ENCODE measurements at regions not wholly inside any gene's neighbourhood (a gene's known extent, or its start where the extent isn't known, plus 50 kb on each side); places are given as distances from the start of the nearest gene placed in this dataset.

GRCh38 chr4:59307609-59308008 lies 1892.5 kb upstream of the ADGRL3 start:
- no peak overlapping the region for H3K4me3 Mint-ChIP-seq
- DNase-seq (ENCODE audit: low spot score in 2 of 2, unreplicated experiment in 2 of 2): no peak
- TF ChIP-seq, protein P1, sequence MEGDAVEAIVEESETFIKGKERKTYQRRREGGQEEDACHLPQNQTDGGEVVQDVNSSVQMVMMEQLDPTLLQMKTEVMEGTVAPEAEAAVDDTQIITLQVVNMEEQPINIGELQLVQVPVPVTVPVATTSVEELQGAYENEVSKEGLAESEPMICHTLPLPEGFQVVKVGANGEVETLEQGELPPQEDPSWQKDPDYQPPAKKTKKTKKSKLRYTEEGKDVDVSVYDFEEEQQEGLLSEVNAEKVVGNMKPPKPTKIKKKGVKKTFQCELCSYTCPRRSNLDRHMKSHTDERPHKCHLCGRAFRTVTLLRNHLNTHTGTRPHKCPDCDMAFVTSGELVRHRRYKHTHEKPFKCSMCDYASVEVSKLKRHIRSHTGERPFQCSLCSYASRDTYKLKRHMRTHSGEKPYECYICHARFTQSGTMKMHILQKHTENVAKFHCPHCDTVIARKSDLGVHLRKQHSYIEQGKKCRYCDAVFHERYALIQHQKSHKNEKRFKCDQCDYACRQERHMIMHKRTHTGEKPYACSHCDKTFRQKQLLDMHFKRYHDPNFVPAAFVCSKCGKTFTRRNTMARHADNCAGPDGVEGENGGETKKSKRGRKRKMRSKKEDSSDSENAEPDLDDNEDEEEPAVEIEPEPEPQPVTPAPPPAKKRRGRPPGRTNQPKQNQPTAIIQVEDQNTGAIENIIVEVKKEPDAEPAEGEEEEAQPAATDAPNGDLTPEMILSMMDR (IDR thresholded peaks at IDR 0.05; ENCODE audit: unreplicated experiment): no peak
- H3K27ac Mint-ChIP-seq: no peak overlapping the region
- no peaks in the 10 kb centered on the region for H3K27me3 Mint-ChIP-seq (ENCODE audit: low read depth)
- peaks cover 15% of the 10 kb centered on the region for H3K9me3 Mint-ChIP-seq
- H3K36me3 Mint-ChIP-seq: no peaks in the 10 kb centered on the region
- no peaks in the 10 kb centered on the region for H3K4me1 Mint-ChIP-seq

DNA sequence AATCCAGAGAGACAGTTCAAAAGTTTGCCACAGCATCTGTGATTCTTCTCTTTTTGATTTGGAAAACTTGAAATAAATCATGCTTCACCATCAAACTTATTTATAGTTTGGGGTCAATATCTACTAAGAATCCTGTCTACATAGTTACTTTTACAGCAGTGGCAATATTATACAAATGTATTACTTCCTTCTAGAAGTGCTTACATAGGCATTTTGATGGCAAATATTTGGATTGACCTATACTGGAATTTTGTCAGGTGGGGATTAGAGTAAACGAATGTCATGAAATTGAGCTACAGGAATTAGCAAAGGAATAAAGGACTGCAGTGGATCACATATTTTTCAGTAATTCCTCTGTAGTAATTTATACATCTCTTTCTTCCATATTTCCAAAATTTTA lies 1885.5 kb upstream of the ADGRL3 start:
- TF ChIP-seq, protein P1 (IDR thresholded peaks at IDR 0.05; ENCODE audit: unreplicated experiment): no peak
- Mint-ChIP-seq H3K4me1 (no peaks in the 10 kb centered on the region), H3K4me3 (no peak overlapping the region), H3K27me3 (ENCODE audit: low read depth) (no peaks in the 10 kb centered on the region), H3K36me3 (no peaks in the 10 kb centered on the region), H3K27ac (no peak overlapping the region), H3K9me3 (no peaks in the 10 kb centered on the region)
- DNase-seq (ENCODE audit: low spot score in 2 of 2, unreplicated experiment in 2 of 2): no peak

DNA sequence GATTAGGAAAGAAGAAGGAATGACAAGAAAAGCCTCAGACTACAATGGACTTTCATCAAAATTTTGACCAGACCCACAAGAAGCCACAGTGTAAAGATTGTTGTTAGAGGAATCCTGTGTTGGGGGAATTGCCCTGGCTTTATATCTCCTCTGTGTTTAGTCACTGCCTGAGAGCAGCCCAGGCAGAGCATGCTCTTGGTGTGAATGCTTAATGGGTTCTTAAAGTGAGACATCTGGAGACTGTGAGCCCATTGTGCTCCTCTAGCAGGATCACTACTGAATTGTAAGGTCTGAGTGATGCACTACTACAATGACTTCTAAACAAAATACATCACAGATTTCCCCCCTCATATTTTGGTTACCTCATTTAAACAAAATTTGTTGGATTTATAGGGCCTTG lies 1860.5 kb upstream of the ADGRL3 start:
- TF ChIP-seq, protein P1 (IDR thresholded peaks at IDR 0.05; ENCODE audit: unreplicated experiment): no peak
- no peak overlapping the region for H3K27ac Mint-ChIP-seq
- H3K27me3 Mint-ChIP-seq (ENCODE audit: low read depth): no peaks in the 10 kb centered on the region
- no peaks in the 10 kb centered on the region for H3K4me1 Mint-ChIP-seq
- DNase-seq (ENCODE audit: low spot score in 2 of 2, unreplicated experiment in 2 of 2): no peak
- H3K9me3 Mint-ChIP-seq: no peaks in the 10 kb centered on the region
- no peak overlapping the region for H3K4me3 Mint-ChIP-seq
- H3K36me3 Mint-ChIP-seq: no peaks in the 10 kb centered on the region

DNA sequence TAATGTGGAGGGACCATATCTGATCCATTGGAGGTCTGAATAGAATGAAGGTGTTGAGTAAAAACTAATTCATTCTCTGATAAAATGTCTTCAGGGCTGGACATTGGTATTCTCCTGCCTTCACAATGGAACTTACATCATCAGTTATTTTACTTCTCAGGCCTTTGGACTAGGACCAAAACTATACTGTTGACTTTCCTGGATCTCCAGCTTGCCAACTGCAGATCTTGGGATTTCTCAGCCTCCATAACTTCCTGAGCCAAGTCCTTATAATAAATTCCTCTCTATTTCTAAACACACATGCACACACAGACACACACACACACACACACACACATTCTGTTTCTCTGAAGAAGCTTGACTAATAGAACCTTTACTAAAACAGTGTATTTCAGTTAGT lies 1858.6 kb upstream of the ADGRL3 start:
- no peak for DNase-seq (ENCODE audit: low spot score in 2 of 2, unreplicated experiment in 2 of 2)
- no peaks in the 10 kb centered on the region for H3K36me3 Mint-ChIP-seq
- H3K4me3 Mint-ChIP-seq: no peak overlapping the region
- TF ChIP-seq, protein P1 (IDR thresholded peaks at IDR 0.05; ENCODE audit: unreplicated experiment): no peak
- H3K27me3 Mint-ChIP-seq (ENCODE audit: low read depth): no peaks in the 10 kb centered on the region
- no peaks in the 10 kb centered on the region for H3K9me3 Mint-ChIP-seq
- H3K4me1 Mint-ChIP-seq: peaks cover 4% of the 10 kb centered on the region
- H3K27ac Mint-ChIP-seq: no peak overlapping the region

GRCh38 chr4:59348949-59349348 lies 1851.2 kb upstream of the ADGRL3 start:
- Mint-ChIP-seq H3K9me3 (no peaks in the 10 kb centered on the region), H3K27me3 (ENCODE audit: low read depth) (no peaks in the 10 kb centered on the region), H3K4me3 (no peak overlapping the region), H3K36me3 (no peaks in the 10 kb centered on the region), H3K4me1 (peaks cover 4% of the 10 kb centered on the region), H3K27ac (no peak overlapping the region)
- no peak for DNase-seq (ENCODE audit: low spot score in 2 of 2, unreplicated experiment in 2 of 2)
- TF ChIP-seq, protein P1 (IDR thresholded peaks at IDR 0.05; ENCODE audit: unreplicated experiment): no peak

GRCh38 chr4:59369229-59369628 lies 1830.9 kb upstream of the ADGRL3 start:
- no peaks in the 10 kb centered on the region for H3K27me3 Mint-ChIP-seq (ENCODE audit: low read depth)

More at GRCh38 chr4:59369229-59369628, 1830.9 kb upstream of the ADGRL3 start:
- Mint-ChIP-seq H3K36me3 (no peaks in the 10 kb centered on the region), H3K27ac (no peak overlapping the region), H3K4me3 (no peak overlapping the region), H3K9me3 (peaks cover 17% of the 10 kb centered on the region), H3K4me1 (no peaks in the 10 kb centered on the region)
- TF ChIP-seq, protein P1 (IDR thresholded peaks at IDR 0.05; ENCODE audit: unreplicated experiment): no peak
- DNase-seq (ENCODE audit: low spot score in 2 of 2, unreplicated experiment in 2 of 2): no peak

Measured in mesothelial cell of epicardium (in vitro differentiated cells).